Activated CD8-positive, alpha-beta memory T cell treated with anti-CD3 and anti-CD28 coated beads, Interleukin-2, amount 50 U/mL, for 4 hours (primary cell): ENCODE measurements at regions not wholly inside any gene's neighbourhood (a gene's known extent, or its start where the extent isn't known, plus 50 kb on each side); places are given as distances from the start of the nearest gene placed in this dataset.
"Not testable (repeated sequence)": the region's sequence is repeated elsewhere in the genome, so short reads cannot be mapped to it uniquely, and the experiment has no call there.

Experiments
- DNase-seq: peaks from one replicate; pipeline ENCODE4 v3.0.0-alpha.2; 2020

DNA sequence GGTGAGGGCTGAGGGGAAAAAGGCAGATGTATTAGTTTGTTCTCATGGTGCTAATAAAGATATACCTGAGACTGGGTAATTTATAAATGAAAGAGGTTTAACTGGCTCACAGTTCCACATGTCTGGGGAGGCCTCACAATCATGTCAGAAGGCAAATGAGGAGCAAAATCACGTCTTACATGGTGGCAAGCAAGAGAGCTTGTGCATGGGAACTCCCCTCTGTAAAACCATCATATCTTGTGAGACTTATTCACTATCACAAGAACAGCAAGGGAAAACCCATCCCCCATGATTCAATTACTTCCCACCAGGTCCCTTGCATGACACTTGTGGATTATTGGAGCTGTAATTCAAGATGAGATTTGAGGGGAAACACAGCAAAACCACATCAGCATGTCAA is 1220.9 kb downstream of the GALC start:
- DNase-seq: no peak

DNA sequence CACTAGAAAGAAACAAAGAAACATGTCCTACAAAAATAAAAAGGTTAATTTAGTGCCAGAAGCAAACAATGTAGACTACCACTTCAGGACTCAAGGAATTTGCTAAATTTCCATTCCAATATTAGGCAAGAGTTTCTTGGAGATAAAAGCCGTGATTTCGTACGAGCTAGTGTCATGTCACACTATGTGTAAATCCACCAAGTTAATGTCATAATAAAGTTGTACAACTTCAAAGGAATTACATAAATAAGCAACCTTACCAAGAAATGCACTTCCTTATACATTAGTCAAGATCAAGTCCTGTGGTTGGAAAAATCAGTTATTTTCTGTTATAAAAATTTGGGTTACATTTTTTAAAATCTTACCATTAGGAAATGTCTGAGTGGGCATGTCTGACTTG is 1222.8 kb downstream of the GALC start:
- DNase-seq: no peak

DNA sequence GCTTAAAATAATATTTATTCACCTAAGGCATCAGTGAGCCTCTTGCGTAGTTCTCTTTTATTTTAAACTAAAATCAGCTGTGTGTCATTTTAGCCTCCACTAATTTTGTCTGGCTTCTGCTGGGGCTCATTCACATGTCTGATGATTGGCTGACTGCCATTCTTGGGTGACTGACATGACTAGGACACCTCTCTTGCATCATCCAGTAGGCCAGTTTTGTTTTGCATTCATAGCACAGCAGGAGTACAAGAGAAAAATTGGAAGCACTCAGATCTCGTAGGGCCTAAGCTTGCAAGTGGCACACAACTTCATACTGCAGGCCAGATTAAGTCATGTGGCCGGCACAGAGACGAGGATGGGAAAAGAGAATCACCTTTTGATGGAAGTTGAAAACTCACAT is 1226.5 kb downstream of the GALC start:
- no peak for DNase-seq

DNA sequence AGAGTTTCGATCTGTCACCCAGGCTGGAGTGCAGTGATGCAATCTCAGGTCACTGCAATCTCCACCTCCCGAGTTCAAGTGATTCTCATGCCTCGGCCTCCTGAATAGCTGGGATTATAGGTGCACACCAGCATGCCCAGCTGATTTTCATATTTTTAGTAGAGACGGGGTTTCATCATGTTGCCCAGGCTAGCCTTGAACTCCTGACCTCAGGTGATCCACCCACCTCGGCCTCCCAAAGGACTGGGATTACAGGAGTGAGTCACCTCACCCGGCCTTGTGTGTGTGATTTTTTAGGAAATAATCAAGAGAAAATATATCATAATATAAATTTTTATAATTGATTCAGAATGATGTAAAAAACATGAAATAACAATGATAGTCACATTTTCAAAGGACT is 1231.4 kb downstream of the GALC start:
- no peak for DNase-seq

DNA sequence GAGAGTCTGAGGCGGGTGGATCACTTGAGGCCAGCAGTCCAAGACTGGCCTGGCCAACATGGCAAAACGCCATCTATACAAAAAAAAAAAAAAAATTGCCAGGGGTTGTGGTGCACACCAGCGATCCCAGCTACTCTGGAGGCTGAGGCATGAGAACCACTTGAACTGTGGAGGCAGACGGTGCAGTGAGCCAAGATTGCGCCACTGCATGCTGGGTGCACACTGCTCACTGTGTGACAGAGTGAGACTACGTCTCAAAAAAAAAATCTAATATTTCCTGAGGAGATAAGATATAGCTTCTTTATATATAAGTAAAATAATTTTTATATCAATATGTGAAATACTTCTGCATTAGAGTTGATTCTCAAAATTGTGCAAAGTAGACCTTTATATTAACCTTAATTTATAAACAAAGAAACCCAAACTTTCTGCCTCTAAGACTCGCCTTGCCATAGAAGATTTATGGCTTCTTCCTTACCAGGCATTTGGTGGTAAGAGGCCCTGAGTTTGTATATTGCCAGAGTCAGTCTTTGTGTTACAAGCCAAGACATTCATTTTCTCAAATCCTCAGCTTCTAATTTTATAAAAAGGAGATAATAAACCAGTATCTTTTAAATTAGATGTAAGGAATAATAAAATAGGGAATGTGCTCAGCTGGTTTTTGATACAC is 1226.7 kb downstream of the FLRT2 start:
- no peak for DNase-seq

DNA sequence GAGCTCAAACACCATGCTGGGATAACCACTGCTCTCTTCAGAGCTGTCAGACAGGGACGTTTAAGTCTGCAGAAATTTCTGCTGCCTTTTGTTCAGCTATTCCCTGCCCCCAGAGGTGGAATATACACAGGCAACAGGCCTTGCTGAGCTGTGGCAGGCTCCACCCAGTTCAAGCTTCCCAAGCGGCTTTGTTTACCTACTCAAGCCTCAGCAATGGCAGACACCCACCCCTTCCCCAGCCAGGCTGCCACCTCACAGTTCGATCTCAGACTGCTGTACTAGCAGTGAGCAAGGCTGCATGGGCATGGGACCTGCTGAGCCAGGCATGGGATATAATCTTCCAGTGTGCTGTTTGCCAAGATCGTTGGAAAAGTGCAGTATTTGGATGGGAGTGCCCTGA is 1220.5 kb downstream of the FLRT2 start:
- DNase-seq: not testable (repeated sequence)

DNA sequence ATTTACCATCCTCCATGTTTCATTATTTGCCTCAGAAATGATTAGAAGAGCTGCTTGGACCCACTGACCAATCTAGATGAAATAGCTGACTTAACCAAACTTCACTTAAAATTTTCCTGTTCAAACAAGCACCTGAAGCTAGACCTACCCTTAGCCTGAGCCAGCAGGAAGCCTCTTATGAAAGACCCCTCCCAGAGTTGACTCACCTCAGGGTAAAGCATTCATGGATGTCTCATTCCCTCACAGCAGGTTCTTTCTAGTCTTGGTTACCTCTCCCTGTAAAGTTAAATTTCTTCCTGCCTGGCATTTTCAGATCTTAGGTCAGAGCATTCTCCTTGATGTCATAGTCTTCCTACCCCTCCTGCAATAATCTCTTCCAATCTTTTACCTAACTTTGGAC is 1209.8 kb downstream of the FLRT2 start:
- no peak for DNase-seq

DNA sequence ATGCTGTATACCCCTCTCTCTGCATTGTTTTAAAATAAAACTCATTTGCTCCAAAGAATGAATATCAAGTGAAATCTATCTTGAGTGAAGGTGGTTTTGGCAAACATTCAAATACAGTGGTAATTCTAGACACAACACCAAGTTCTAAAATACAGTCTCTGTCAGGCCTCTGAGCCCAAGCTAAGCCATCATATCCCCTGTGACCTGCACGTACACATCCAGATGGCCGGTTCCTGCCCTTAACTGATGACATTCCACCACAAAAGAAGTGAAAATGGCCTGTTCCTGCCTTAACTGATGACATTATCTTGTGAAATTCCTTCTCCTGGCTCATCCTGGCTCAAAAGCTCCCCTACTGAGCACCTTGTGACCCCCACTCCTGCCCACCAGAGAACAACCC is 1201.5 kb downstream of the FLRT2 start:
- DNase-seq: not testable (repeated sequence)

DNA sequence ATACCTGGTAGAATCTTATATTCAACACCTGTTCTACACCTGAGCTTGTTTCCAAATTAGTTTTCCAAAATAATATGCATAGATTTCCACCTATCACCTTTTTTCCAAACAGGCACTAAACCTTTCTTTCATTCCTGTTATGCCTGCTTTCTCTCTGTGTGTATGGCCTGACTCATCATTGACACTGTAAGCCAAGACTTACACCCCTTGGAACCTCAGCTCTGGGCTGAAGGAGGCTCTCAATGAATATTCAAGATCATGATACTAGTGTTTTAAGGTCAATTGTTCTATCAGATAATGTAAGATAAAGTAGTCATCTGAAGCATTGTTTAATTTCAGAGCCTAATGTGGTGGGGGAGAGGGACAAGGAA is 1193.3 kb downstream of the FLRT2 start:
- no peak for DNase-seq

DNA sequence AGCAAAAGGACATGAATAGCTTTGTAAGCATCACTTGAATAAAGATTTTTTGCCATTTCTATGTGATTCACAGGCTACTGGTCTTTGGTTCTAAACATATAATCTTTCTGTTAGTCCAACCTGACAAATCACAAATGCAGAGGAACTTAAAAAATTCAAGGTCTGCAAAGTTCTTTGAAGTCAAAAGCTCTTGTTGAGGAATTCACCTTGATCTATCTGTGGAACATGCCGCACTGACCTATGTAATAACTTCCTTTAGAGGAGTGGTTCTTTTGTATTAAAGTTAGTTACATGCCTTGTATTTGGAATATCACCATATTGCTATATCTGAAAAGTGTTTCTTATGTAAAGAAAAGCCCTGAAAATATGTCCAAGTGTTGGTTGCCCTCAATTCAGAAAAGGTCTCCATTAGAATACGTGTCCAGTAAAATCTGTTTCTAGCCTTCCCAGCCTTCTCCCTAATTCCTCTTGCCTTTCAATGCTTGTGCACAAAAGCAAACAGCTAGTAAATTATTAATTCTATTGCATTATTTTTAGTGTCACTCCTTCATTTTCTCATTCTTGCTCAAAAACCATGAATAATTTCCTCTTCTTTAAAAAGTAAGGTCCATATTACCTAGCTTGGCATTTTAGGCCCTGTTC is 1192.8 kb downstream of the FLRT2 start:
- DNase-seq: no peak

DNA sequence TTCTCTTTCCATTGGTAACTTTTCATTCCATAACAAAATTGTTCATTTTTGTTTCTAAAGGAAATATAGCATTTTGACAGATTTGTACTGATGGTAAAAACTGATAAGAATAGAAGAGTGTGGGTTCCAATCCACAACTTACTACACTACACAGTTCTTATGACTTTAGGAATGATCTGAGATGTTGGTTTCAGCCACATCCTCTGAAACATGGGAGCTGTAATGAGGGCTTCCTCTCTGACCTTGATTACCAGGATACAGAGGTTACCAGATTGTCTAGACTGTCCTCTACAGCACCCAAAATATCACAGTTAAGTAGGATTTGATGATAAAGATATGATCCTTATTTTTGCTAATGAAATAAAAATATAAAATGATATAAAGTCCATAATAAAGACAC is 1184.6 kb downstream of the FLRT2 start:
- no peak for DNase-seq

DNA sequence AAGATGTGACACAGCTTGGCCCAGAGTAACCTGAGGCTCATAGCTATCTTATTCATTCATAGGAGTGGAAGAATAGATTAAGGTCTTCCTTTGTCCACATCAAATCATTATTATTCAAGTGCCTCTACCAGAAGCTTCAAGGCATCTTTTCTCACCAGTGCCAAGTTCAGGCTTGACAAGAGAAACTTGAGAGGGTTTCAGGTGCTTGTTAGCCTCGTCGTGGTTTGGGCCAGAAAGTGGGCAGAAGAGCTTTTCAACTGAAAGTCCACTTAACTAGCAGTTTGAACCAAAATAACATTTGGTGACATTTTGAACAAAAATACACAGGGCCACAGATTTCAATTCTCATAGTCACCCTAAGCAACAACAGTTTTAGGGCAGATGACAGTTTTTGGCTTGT is 1184.2 kb downstream of the FLRT2 start:
- no peak for DNase-seq

DNA sequence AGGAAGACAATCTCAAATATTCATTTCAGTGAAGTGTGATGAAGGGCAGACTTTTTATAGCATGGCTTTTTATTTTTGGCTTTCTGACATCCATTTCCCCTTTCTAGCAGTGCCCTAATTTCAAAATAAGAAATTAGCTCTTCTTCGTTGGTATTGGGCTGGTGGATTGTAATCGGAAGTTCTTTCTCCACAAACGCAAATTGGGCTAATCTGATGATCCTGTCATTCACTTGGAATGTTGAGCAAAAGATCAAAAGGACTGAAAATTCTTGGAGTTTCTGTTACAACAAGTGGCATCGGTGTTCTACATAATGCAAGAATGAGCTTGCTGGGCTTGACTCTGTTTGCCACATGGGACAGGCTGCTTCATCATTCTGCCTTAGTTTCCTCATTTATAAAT is 1182.8 kb downstream of the FLRT2 start:
- no peak for DNase-seq

DNA sequence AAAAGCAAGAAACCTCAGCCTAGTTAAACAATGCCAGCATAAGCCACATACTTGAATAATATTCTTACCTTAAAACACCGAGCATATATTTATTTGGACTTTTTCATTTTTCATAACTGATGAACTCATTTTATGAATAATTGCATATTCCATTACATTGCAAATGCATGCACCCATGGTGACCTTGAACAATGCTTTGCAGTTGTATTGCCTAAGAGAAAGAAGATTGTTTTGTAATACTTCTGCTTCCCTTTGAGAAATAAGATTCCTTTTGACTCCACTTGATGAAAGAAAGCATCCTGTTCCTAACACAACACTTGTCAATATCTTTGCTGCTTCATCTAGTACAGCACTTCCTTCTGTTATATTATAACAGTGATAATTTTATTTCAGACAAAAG is 1182.2 kb downstream of the FLRT2 start:
- no peak for DNase-seq

DNA sequence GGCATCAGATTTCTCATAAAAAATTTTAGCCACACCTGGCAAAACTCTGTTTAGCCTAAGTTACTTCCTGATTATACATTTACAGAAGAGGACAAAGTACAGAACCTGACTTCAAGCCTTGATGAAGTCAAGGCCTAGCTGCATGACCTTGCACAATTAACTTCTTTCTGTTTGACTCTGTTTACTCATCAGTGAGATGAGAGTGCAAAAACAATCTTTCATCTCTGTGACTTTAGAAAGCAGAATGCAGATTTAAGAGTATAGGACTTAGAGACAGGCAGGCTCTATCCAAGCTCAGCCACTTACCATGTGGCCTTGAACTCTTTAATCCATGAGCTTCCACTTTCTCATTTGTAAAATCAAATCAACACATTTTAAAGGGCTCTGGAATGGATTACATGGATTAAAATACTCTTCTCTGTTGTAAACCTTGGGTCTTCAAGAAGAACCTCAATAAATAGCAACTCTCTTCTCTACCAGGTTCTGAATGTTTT is 1178.9 kb downstream of the FLRT2 start:
- no peak for DNase-seq

DNA sequence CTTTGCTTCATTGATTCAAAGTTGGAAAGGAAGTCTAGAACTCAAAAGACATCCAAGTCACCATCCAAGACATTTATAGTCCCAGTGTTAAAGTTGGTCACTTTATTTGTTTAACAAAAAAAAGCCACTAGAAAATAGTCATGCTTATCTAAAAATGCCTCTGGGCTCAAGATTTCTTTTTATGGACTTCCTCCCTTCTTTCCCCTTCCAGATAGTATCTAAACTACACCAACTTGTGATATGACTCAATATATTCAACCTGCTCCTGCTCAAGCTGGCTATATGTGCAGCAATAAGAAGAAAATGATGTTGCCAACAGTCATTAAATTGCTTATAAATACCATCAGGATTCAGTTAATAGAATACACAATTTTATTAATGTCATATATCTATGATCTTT is 1177.1 kb downstream of the FLRT2 start:
- no peak for DNase-seq

DNA sequence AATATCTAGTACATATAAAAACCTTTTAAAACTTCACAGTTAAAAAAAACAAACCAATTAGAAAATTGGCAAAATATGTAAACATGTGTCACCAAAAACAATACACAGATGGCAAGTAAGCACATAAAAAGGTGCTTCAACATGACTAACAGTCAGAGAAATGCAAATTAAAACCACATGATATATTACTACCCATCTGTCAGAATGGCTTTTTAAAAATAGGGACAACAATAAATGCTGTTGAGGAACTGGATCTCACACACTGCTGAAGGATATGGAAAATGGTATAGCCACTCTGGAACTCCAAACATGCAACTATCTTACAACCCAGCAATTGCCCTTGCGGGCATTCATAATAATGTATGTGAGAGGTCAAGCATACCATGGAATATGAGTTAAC is 1153.6 kb downstream of the FLRT2 start:
- DNase-seq: no peak

DNA sequence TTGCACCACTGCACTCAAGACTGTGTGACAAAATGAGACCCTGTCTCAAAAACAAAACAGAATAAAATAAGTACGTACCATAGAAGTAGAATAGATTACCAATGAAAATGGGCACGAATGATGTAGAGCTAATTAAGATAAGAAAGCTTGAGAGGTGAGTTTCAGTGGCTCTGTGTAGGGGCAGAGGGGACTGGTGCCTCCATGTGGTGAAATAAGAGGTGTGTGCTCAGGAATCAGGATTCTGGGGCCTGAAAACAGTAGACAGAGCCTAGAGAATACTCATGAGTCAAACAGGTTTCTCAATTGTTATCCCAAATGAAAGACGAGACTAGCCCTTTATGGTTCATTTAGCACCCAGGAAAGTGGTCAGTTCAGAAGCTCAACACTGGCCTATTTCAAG is 1145.1 kb downstream of the FLRT2 start:
- DNase-seq: no peak

DNA sequence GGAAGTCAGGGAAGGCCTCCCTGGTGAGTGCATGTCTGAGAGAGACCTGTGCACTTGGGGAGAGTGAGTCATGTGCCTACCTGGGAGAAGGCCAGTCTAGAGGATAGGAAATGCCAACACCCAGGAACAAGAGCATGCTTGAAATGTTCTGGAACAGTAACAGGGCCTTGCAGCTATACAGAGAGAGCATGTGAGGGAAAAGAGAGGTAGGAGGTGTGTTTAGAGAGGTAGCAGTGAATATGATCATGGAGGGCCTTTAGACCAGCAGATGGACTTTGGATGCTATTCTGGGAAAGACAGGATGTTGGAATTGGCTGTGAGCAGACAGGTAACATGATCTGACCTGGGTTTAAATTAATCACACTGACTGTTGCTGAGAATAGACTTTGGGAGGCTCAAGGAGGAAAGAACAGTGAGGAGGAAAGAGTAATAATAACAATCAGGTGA is 1143.6 kb downstream of the FLRT2 start:
- DNase-seq: no peak

DNA sequence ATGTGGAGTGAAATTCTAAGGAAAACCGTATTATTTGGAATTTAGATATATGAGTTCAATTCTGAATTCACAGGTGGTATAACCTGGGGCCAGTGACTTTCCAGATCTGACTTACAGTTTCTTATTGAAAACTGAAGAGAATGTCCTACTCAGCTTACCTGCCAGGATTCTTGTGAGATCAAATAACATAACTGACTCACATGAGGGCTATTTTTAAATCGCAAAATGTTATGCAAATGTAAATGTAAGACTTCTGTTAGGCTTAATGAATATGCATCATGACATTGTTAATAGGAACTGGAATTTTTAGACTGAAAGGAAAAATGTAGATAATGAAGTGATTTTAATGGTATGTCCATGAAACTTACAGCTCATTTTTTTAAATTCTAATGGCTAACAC is 1142.1 kb downstream of the FLRT2 start:
- no peak for DNase-seq

DNA sequence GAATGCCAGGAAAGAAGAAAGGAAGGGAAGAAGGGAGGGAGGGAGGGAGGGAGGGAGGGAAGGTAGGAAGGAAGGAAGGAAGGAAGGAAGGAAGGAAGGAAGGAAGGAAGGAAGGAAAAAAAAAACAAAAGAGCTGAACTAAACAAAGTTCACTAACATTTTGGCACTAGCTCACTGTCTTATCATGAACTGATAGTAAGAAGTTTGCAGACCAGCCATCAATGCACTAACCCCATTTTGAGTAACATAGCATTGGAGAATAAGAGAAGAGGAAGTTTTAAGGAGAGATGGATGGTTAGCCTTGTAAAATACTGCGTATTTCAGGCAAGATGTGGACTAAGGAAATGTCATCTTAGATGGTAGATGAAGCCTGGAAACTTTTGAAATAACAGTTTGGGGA is 1136.0 kb downstream of the FLRT2 start:
- no peak for DNase-seq

DNA sequence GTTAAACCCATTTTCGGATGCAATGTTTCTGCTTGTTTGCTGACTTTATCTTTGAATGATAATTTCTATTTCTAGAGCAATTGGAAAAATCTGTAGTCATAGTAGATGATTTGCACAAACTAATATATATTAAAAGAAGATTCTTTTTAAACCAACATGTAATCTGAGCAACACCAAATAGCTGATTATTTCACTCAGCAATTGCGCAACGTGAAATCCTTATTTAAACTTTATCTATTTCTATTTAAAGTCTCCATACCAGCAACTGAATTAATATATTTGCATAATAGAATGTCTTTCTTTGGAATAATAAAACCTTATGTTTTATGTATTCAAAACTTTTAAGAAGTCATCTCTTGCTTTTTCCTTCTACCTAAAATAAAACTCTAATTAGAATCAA is 1132.4 kb downstream of the FLRT2 start:
- DNase-seq: no peak

DNA sequence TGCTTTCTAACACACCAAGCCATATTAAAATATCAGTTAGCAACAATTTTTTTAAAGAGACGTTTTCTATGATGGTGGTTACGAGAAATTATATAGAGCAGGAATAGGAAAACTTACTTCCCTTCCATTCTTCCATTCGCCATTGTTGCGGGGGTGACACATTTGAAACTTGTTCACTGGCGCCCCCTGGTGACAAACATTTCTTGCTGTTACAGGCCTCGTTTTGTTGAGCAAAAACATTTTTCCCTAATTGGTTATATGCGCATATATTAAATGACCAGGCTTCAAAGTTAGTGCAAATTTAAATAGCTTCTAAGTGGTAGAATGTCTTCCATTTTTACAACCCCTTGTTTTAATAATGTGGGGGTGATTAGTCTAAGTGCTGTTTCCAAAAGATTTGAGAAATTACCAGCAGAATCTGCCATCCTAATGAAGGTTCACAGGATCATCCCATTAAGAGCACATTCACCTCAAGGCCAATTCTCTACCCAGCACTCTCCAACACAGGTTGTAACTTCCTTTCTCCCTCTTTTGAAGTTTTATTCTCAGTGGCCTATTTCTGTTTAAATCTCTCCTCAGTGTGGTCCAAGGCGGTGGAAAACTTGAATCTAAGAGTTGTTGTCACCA is 1124.7 kb downstream of the FLRT2 start:
- DNase-seq: peak; percentile 18

DNA sequence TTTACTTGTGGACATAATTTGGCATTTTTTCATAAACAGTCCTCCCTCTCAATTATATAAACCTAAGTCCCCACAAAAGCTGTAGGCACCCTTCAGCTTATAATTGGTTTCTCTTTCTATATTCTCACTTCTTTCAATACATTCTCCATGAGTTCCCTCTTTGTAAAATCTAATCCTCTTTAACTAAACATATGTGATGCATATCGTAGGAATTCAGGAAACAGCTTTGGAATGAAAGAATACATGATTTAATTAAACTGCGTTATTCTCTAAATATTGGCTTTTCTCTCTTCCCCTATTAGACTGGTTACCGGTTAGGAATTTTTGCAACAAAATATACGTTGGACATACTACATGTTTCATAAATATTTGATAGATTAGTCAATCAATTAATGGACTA is 1122.6 kb downstream of the FLRT2 start:
- DNase-seq: no peak
